ENCODE measurements at regions not wholly inside any gene's neighbourhood (a gene's known extent, or its start where the extent isn't known, plus 50 kb on each side); places are given as distances from the start of the nearest gene placed in this dataset.

GRCh38 chr6:92534109-92534508 lies 885.2 kb downstream of the EPHA7 start:
- TF ChIP-seq CTCF (conservative IDR thresholded peaks at IDR 0.05; ENCODE audit: low read depth) = no peak
- CTCF ChIA-PET = interaction anchor here (0.6 kb wide), 1 partner anchor 103 kb away, joined by 4 read pairs; no protein-coding TSS in a partner anchor
- no peak for DNase-seq (ENCODE audit: low spot score)
- H3K27ac ChIP-seq = no peak overlapping the region
- POLR2A ChIA-PET (ENCODE audit: low non-redundant PET) = no interaction called here

- no peak overlapping the region for H3K27ac ChIP-seq
- no peak for DNase-seq (ENCODE audit: low spot score)
- ChIA-PET CTCF (no interaction called here), POLR2A (ENCODE audit: low non-redundant PET) (no interaction called here)
- no peak for TF ChIP-seq CTCF (conservative IDR thresholded peaks at IDR 0.05; ENCODE audit: low read depth)
These were observed 896.8 kb downstream of the EPHA7 start for GRCh38 chr6:92522589-92522988.

GRCh38 chr6:92521553-92521952 lies 897.8 kb downstream of the EPHA7 start:
- TF ChIP-seq CTCF (conservative IDR thresholded peaks at IDR 0.05; ENCODE audit: low read depth) = no peak
- H3K27ac ChIP-seq = no peak overlapping the region
- ChIA-PET POLR2A (ENCODE audit: low non-redundant PET) (no interaction called here), CTCF (no interaction called here)
- peak; percentile 15 for DNase-seq (ENCODE audit: low spot score)

- H3K27ac ChIP-seq = no peak overlapping the region
- ChIA-PET CTCF (interaction anchor here (0.7 kb wide), 1 partner anchor 349 kb away, joined by 3 read pairs; no protein-coding TSS in a partner anchor), POLR2A (ENCODE audit: low non-redundant PET) (no interaction called here)
- no peak for TF ChIP-seq CTCF (conservative IDR thresholded peaks at IDR 0.05; ENCODE audit: low read depth)
- no peak for DNase-seq (ENCODE audit: low spot score)
These were observed 909.2 kb downstream of the EPHA7 start for GRCh38 chr6:92510137-92510536.

GRCh38 chr6:92507552-92507951 lies 911.8 kb downstream of the EPHA7 start:
- CTCF ChIA-PET = interaction anchor here (0.6 kb wide), 1 partner anchor 65 kb away, joined by 3 read pairs; no protein-coding TSS in a partner anchor
- POLR2A ChIA-PET (ENCODE audit: low non-redundant PET) = no interaction called here
- DNase-seq (ENCODE audit: low spot score) = no peak
- no peak overlapping the region for H3K27ac ChIP-seq
- TF ChIP-seq CTCF (conservative IDR thresholded peaks at IDR 0.05; ENCODE audit: low read depth) = no peak

- no peak for DNase-seq (ENCODE audit: low spot score)
- POLR2A ChIA-PET (ENCODE audit: low non-redundant PET) = no interaction called here
- CTCF ChIA-PET = no interaction called here
- H3K27ac ChIP-seq = no peak overlapping the region
- no peak for TF ChIP-seq CTCF (conservative IDR thresholded peaks at IDR 0.05; ENCODE audit: low read depth)
These were observed 914.9 kb downstream of the EPHA7 start for GRCh38 chr6:92504509-92504908.

- CTCF ChIA-PET = no interaction called here
- DNase-seq (ENCODE audit: low spot score) = no peak
- no peak for TF ChIP-seq CTCF (conservative IDR thresholded peaks at IDR 0.05; ENCODE audit: low read depth)
- POLR2A ChIA-PET (ENCODE audit: low non-redundant PET) = no interaction called here
- no peak overlapping the region for H3K27ac ChIP-seq
These were observed 922.1 kb downstream of the EPHA7 start for GRCh38 chr6:92497281-92497680.
